Kidney epithelial cell (primary cell): ENCODE measurements at regions not wholly inside any gene's neighbourhood (a gene's known extent, or its start where the extent isn't known, plus 50 kb on each side); places are given as distances from the start of the nearest gene placed in this dataset.

Experiments used
- DNase-seq: peaks from one replicate; pipeline ENCODE4 v3.0.0-alpha.2; 2010; ENCODE audit warnings: low read depth
- H3K27me3 ChIP-seq: 2 replicates; pipeline ENCODE4 v1.6.0; 2011; ENCODE audit warnings: low read length; ENCODE audit not compliant: control insufficient read depth, insufficient read depth
- H3K36me3 ChIP-seq: 2 replicates; pipeline ENCODE4 v1.5.1; 2011; ENCODE audit warnings: low read length; ENCODE audit not compliant: control insufficient read depth, insufficient read depth
- H3K4me3 ChIP-seq: 2 replicates; pipeline ENCODE4 v1.5.1; 2011; ENCODE audit warnings: low read depth, mild to moderate bottlenecking, control low read depth, low read length
- TF ChIP-seq, protein P1 (sequence below): IDR thresholded peaks from 2 replicates; pipeline ENCODE4 v1.5.1; 2011; ENCODE audit warnings: mild to moderate bottlenecking, moderate library complexity, low read length, control low read depth, inconsistent platforms; ENCODE audit not compliant: insufficient read depth, poor library complexity, severe bottlenecking

DNA sequence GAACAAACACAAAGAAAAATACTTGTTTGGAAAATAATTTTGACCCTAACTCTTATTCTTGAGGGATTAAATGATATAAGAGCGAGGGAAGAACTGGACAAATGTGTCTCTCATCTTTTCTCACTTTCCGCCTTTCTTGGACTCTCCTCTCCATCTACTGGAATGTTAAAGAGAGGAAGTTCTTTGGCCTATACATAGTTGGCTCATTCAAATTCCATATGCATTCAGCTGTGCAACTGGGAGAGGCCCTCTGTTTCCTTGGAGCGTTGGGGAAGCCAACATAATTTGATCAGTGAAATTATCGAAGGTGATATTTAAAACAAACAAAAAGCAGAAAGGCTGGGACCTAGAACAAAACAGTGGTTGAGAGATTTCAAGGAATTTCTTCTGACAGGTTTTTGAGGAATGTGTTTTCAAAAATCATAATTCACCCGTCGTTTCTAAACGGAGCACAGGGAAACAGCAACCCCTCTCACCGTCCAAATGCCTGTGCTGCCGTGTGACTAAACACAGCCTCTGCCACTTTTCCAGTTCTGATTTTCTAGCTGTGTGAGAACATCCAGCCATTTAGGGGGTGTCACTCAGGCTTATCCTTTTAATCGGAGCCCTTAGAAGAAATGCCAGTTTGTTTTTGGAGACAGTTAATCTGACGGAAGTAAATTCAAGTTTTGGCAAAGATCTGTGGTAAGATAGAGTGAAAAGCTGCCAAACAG is 489.9 kb downstream of the SOX2 start:
- DNase-seq: no peak
- TF ChIP-seq, protein P1, sequence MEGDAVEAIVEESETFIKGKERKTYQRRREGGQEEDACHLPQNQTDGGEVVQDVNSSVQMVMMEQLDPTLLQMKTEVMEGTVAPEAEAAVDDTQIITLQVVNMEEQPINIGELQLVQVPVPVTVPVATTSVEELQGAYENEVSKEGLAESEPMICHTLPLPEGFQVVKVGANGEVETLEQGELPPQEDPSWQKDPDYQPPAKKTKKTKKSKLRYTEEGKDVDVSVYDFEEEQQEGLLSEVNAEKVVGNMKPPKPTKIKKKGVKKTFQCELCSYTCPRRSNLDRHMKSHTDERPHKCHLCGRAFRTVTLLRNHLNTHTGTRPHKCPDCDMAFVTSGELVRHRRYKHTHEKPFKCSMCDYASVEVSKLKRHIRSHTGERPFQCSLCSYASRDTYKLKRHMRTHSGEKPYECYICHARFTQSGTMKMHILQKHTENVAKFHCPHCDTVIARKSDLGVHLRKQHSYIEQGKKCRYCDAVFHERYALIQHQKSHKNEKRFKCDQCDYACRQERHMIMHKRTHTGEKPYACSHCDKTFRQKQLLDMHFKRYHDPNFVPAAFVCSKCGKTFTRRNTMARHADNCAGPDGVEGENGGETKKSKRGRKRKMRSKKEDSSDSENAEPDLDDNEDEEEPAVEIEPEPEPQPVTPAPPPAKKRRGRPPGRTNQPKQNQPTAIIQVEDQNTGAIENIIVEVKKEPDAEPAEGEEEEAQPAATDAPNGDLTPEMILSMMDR: no peak
- Histone ChIP-seq H3K27me3 (no peaks in the 10 kb centered on the region), H3K4me3 (no peak overlapping the region), H3K36me3 (no peaks in the 10 kb centered on the region)

GRCh38 chr3:182212479-182213076 is 500.9 kb downstream of the SOX2 start:
- TF ChIP-seq, protein P1: no peak
- DNase-seq: peak; percentile 99
- Histone ChIP-seq H3K36me3 (no peaks in the 10 kb centered on the region), H3K4me3 (no peak overlapping the region), H3K27me3 (no peaks in the 10 kb centered on the region)

DNA sequence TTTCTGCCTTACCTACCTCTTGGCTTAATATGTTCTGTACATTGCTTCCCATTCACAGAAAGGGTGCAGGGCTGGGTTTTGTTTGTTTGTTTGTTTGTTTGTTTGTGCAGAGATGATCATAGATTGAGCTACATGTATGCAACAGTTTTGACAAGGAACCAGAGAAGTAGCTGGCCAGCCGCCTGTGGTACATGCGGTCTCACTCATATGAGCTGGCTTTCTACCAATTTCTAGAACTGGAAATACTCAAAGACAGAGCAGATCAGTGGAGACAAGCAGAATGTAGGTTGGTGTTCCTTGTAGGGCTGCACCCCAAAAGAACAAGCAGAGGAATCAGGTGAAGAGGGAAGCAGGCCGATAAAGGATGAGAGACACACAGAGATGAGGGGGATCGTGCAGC is 502.7 kb downstream of the SOX2 start:
- Histone ChIP-seq H3K27me3 (no peaks in the 10 kb centered on the region), H3K4me3 (no peak overlapping the region), H3K36me3 (no peaks in the 10 kb centered on the region)
- DNase-seq: no peak
- TF ChIP-seq, protein P1: no peak

- Histone ChIP-seq H3K27me3 (no peaks in the 10 kb centered on the region), H3K36me3 (no peaks in the 10 kb centered on the region), H3K4me3 (no peak overlapping the region)
- no peak for DNase-seq
- TF ChIP-seq, protein P1: no peak
Measured at GRCh38 chr3:182215881-182216280, 504.2 kb downstream of the SOX2 start.

DNA sequence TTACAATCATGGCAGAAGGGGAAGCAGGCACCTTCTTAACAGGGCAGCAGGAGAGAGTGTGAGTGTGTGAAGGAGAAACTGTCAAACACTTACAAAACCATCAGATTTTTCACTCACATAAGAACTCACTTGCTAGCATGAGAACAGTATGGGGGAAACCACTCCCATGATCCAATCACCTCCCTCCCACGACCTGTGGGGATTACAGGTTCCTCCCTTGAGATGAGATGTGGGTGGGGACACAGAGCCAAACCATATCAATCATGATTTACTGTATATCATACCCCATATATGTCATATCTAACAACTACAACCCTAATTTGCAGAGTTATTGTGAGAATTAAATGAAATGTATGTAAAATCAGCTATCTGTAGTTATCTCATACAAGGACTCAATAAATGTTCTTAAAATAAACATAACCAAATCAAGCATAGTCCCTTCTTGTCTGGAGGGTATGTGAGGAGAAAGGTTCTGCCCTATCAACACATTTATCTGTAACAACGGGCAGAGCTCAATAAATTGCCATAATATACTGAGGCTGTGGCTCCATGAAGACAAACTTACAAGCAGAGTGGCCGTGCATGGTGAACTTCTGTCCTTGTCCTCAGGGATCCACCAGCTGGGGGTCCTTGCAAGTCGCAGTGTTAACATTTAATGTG is 504.7 kb downstream of the SOX2 start:
- TF ChIP-seq, protein P1: no peak
- Histone ChIP-seq H3K4me3 (no peak overlapping the region), H3K36me3 (no peaks in the 10 kb centered on the region), H3K27me3 (no peaks in the 10 kb centered on the region)
- no peak for DNase-seq
